ENCODE measurements at regions not wholly inside any gene's neighbourhood (a gene's known extent, or its start where the extent isn't known, plus 50 kb on each side); places are given as distances from the start of the nearest gene placed in this dataset.

DNA sequence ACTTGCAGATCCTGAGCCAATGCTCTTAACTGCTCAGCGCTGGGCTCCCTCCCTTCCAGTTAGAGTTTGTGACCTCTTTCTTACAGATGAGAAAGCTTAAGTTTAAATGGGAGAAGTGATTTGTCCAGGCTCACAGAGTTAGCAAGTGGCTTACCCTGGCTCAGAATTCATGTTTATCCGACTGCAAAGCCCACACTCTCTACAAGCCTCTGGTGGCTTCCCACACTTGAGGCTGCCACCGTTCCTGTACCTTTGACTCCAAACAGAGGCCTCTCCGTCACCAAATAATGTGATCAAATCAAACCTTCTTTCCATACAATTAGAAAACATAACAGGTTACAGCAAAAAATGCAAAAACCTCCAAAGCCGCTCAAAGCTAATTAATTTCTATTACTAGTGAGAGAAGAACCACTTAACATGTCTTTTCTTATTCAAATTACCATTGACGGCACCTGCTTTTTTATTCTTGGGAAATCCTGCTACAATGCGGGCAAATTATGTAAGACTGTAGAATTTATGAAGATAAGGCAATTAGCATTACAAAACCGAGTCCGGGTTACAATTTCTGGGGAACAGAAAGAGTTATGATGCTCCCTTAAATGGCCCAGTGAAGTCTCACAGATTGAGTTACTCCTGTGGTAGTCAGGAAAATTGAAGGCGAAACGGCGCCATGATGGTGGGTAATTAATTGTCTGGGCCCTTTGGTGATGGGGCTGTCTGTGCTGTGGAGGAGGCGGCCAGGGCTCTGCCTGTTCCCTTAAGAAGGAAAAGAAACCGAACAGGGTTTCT, 324.3 kb upstream of the POU3F1 start:
- TF ChIP-seq SPI1 (IDR thresholded peaks at IDR 0.05; ENCODE audit: borderline replicate concordance, low read depth) = no peak
- TF ChIP-seq POLR2AphosphoS5 (IDR thresholded peaks at IDR 0.05; ENCODE audit: low read depth) = no peak
- no peak for TF ChIP-seq REST (IDR thresholded peaks at IDR 0.05; ENCODE audit: insufficient replicate concordance, low read depth)
- TF ChIP-seq GABPA (IDR thresholded peaks at IDR 0.05; ENCODE audit: low read depth) = no peak
- TF ChIP-seq, protein P1, sequence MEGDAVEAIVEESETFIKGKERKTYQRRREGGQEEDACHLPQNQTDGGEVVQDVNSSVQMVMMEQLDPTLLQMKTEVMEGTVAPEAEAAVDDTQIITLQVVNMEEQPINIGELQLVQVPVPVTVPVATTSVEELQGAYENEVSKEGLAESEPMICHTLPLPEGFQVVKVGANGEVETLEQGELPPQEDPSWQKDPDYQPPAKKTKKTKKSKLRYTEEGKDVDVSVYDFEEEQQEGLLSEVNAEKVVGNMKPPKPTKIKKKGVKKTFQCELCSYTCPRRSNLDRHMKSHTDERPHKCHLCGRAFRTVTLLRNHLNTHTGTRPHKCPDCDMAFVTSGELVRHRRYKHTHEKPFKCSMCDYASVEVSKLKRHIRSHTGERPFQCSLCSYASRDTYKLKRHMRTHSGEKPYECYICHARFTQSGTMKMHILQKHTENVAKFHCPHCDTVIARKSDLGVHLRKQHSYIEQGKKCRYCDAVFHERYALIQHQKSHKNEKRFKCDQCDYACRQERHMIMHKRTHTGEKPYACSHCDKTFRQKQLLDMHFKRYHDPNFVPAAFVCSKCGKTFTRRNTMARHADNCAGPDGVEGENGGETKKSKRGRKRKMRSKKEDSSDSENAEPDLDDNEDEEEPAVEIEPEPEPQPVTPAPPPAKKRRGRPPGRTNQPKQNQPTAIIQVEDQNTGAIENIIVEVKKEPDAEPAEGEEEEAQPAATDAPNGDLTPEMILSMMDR (IDR thresholded peaks at IDR 0.05; ENCODE audit: insufficient read depth, low read length) = no peak
- no peak for DNase-seq (ENCODE audit: low read depth in 1 of 2, low spot score in 1 of 2)
- no peak overlapping the region for H3K27ac ChIP-seq (replicated peaks)
- peaks cover 5% of the 10 kb centered on the region for H3K27me3 ChIP-seq (ENCODE audit: insufficient read depth, poor library complexity, severe bottlenecking)
- no peak overlapping the region for H3K4me3 ChIP-seq (replicated peaks; ENCODE audit: insufficient read depth, low read length)

DNA sequence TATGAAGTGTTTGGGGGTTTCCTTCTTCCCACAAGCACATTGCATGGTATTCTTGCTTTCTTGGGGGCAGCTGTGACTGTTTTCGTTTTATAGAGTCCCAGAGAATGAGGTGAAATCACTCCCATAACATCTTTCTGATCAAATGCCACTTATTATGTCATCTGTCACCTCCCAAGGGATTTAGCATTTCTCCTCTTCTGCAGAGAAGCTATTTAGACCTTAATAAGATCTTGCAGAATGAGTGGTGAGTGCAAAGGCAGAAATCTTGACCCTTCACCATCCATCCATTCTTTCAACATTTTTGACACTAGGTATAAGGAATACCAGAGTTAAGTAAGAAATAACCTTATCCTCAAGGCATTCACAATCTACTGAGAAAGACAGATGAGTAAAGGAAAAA, 318.6 kb upstream of the POU3F1 start:
- TF ChIP-seq POLR2AphosphoS5 (IDR thresholded peaks at IDR 0.05; ENCODE audit: low read depth) (no peak), GABPA (IDR thresholded peaks at IDR 0.05; ENCODE audit: low read depth) (no peak), REST (IDR thresholded peaks at IDR 0.05; ENCODE audit: insufficient replicate concordance, low read depth) (no peak), SPI1 (IDR thresholded peaks at IDR 0.05; ENCODE audit: borderline replicate concordance, low read depth) (no peak)
- TF ChIP-seq, protein P1 (IDR thresholded peaks at IDR 0.05; ENCODE audit: insufficient read depth, low read length) = no peak
- no peak overlapping the region for H3K4me3 ChIP-seq (replicated peaks; ENCODE audit: insufficient read depth, low read length)
- peaks cover 5% of the 10 kb centered on the region for H3K27me3 ChIP-seq (ENCODE audit: insufficient read depth, poor library complexity, severe bottlenecking)
- no peak for DNase-seq (ENCODE audit: low read depth in 1 of 2, low spot score in 1 of 2)
- H3K27ac ChIP-seq (replicated peaks) = no peak overlapping the region

DNA sequence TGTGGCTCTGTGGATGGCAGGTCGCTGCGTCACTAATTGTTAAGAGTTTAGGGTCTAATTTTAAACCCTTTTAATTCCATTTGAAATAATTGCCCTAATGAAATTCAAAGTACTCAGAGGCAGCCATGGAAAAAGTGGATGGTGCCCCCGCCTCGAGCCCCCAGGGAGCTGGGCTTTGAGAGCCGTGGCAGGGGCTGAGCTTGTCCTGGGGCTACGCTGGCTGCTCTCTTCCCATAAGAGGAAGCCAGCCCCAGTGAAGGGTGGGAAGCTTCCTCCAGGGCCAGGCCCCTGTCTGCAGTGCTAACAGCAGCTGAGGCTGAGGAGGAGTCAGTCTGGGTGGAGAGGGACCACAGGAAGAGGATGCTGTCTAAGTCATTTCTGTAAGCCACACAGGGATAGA, 315.0 kb upstream of the POU3F1 start:
- TF ChIP-seq, protein P1 (IDR thresholded peaks at IDR 0.05; ENCODE audit: insufficient read depth, low read length) = no peak
- TF ChIP-seq SPI1 (IDR thresholded peaks at IDR 0.05; ENCODE audit: borderline replicate concordance, low read depth) (no peak), GABPA (IDR thresholded peaks at IDR 0.05; ENCODE audit: low read depth) (no peak)
- H3K4me3 ChIP-seq (replicated peaks; ENCODE audit: insufficient read depth, low read length) = no peak overlapping the region
- DNase-seq (ENCODE audit: low read depth in 1 of 2, low spot score in 1 of 2) = no peak
- H3K27me3 ChIP-seq (ENCODE audit: insufficient read depth, poor library complexity, severe bottlenecking) = peaks cover 2% of the 10 kb centered on the region
- no peak overlapping the region for H3K27ac ChIP-seq (replicated peaks)

All from HL-60 (cell line).